H9 (cell line): ENCODE measurements at regions not wholly inside any gene's neighbourhood (a gene's known extent, or its start where the extent isn't known, plus 50 kb on each side); places are given as distances from the start of the nearest gene placed in this dataset.

Experiments
- DNase-seq: peaks from one replicate; pipeline ENCODE4 v3.0.0-alpha.2; 2017
- H2AFZ ChIP-seq: one replicate; pipeline ENCODE4 v1.6.1; 2013; ENCODE audit warnings: mild to moderate bottlenecking, low read length, control low read depth, moderate library complexity
- H2AK5ac ChIP-seq: 2 replicates; pipeline ENCODE4 v1.6.1; 2013; ENCODE audit warnings: low read length, control low read depth, mixed read lengths; ENCODE audit not compliant: insufficient read length
- H2BK120ac ChIP-seq: one replicate; pipeline ENCODE4 v1.6.1; 2013; ENCODE audit warnings: low read depth, mild to moderate bottlenecking, low read length, control low read depth, inconsistent platforms; ENCODE audit not compliant: poor library complexity, severe bottlenecking
- H2BK12ac ChIP-seq: 2 replicates; pipeline ENCODE4 v1.6.1; 2013; ENCODE audit warnings: low read length, control low read depth, mixed read lengths, low read depth; ENCODE audit not compliant: insufficient read length
- H2BK15ac ChIP-seq: 2 replicates; pipeline ENCODE4 v1.6.1; 2013; ENCODE audit warnings: low read depth, low read length, control low read depth
- H2BK20ac ChIP-seq: one replicate; pipeline ENCODE4 v1.6.1; 2013; ENCODE audit warnings: low read depth, mild to moderate bottlenecking, low read length, control low read depth, inconsistent platforms; ENCODE audit not compliant: poor library complexity, severe bottlenecking
- H2BK5ac ChIP-seq: 2 replicates; pipeline ENCODE4 v1.6.1; 2013; ENCODE audit warnings: low read length, control low read depth, mixed read lengths; ENCODE audit not compliant: insufficient read length
- H3K14ac ChIP-seq: 2 replicates; pipeline ENCODE4 v1.6.1; 2013; ENCODE audit warnings: low read length, control low read depth; ENCODE audit not compliant: insufficient read depth
- H3K18ac ChIP-seq: 2 replicates; pipeline ENCODE4 v1.6.1; 2013; ENCODE audit warnings: low read depth, mild to moderate bottlenecking, mixed read lengths, low read length, control low read depth; ENCODE audit not compliant: insufficient read length
- H3K23ac ChIP-seq: 2 replicates; pipeline ENCODE4 v1.6.1; 2013; ENCODE audit warnings: low read length, control low read depth, mixed read lengths, low read depth; ENCODE audit not compliant: insufficient read length
- H3K23me2 ChIP-seq: 2 replicates; pipeline ENCODE4 v1.6.1; 2013; ENCODE audit warnings: low read depth, mild to moderate bottlenecking, mixed read lengths, low read length, control low read depth; ENCODE audit not compliant: insufficient read length, poor library complexity, severe bottlenecking
- H3K27ac ChIP-seq: 2 replicates; pipeline ENCODE4 v1.5.1; 2013; ENCODE audit warnings: low read length, control low read depth, mixed read lengths, low read depth; ENCODE audit not compliant: insufficient read length
- H3K27me3 ChIP-seq: 2 replicates; pipeline ENCODE4 v1.6.1; 2013; ENCODE audit warnings: low read length, control low read depth, inconsistent platforms; ENCODE audit not compliant: insufficient read depth
- H3K4ac ChIP-seq: 2 replicates; pipeline ENCODE4 v1.6.1; 2013; ENCODE audit warnings: low read depth, mild to moderate bottlenecking, control low read depth, inconsistent platforms, low read length, moderate library complexity
- H3K4me1 ChIP-seq: 2 replicates; pipeline ENCODE4 v1.6.1; 2013; ENCODE audit warnings: low read length, control low read depth, inconsistent platforms; ENCODE audit not compliant: insufficient read depth
- H3K4me2 ChIP-seq: 2 replicates; pipeline ENCODE4 v1.6.1; 2013; ENCODE audit warnings: low read length, control low read depth, mixed read lengths; ENCODE audit not compliant: insufficient read length, insufficient read depth
- H3K56ac ChIP-seq: 2 replicates; pipeline ENCODE4 v1.6.1; 2013; ENCODE audit warnings: low read depth, mild to moderate bottlenecking, mixed read lengths, low read length, control low read depth; ENCODE audit not compliant: insufficient read length
- H3K79me1 ChIP-seq: 2 replicates; pipeline ENCODE4 v1.6.1; 2013; ENCODE audit warnings: low read depth, mild to moderate bottlenecking, moderate library complexity, low read length, control low read depth, inconsistent platforms; ENCODE audit not compliant: insufficient read depth, poor library complexity, severe bottlenecking
- H3K79me2 ChIP-seq: 2 replicates; pipeline ENCODE4 v1.6.1; 2013; ENCODE audit warnings: low read length, control low read depth, inconsistent platforms; ENCODE audit not compliant: insufficient read depth
- H3K9ac ChIP-seq: 2 replicates; pipeline ENCODE4 v1.6.1; 2013; ENCODE audit warnings: low read length, control low read depth, mixed read lengths; ENCODE audit not compliant: insufficient read length; ENCODE audit errors: extremely low read depth
- H3K9me3 ChIP-seq: one replicate; pipeline ENCODE4 v1.6.1; 2013; ENCODE audit warnings: low read depth, low read length, inconsistent platforms; ENCODE audit not compliant: control insufficient read depth
- H3T11ph ChIP-seq: one replicate; pipeline ENCODE4 v1.6.1; 2013; ENCODE audit warnings: mild to moderate bottlenecking, low read length, control low read depth, inconsistent platforms
- H4K20me1 ChIP-seq: one replicate; pipeline ENCODE4 v1.6.1; 2013; ENCODE audit not compliant: control insufficient read depth, insufficient read length, insufficient read depth
- H4K5ac ChIP-seq: 2 replicates; pipeline ENCODE4 v1.6.1; 2013; ENCODE audit warnings: low read depth, mild to moderate bottlenecking, mixed read lengths, low read length, control low read depth; ENCODE audit not compliant: insufficient read length
- H4K8ac ChIP-seq: replicated peaks from 2 replicates; pipeline ENCODE4 v1.6.1; 2013; ENCODE audit warnings: low read length, control low read depth, mixed read lengths, low read depth; ENCODE audit not compliant: insufficient read length
- H4K91ac ChIP-seq: 2 replicates; pipeline ENCODE4 v1.6.1; 2013; ENCODE audit warnings: low read depth, mild to moderate bottlenecking, moderate library complexity, mixed read lengths, low read length, control low read depth; ENCODE audit not compliant: insufficient read length
- H3K27ac Mint-ChIP-seq, 3 experiments: 2 replicates in 2 of 3; 3 replicates in 1 of 3; pipeline ENCODE4 v1.8.0; 2020 to 2021; ENCODE audit warnings: mixed read lengths in 3 of 3, mild to moderate bottlenecking in 1 of 3, moderate library complexity in 1 of 3
- H3K27me3 Mint-ChIP-seq: 2 replicates; pipeline ENCODE4 v1.8.0; 2021; ENCODE audit warnings: low read depth, mild to moderate bottlenecking, moderate library complexity, mixed read lengths
- H3K36me3 Mint-ChIP-seq, 3 experiments: 2 replicates in 2 of 3; 3 replicates in 1 of 3; pipeline ENCODE4 v1.8.0; 2020 to 2021; ENCODE audit warnings: low read depth in 3 of 3, mixed read lengths in 3 of 3; ENCODE audit not compliant: insufficient read depth in 1 of 3
- H3K4me1 Mint-ChIP-seq, 2 experiments: 2 replicates each; pipeline ENCODE4 v1.8.0; 2020; ENCODE audit warnings: mixed read lengths in 2 of 2
- H3K4me3 Mint-ChIP-seq, 2 experiments: 2 replicates in 1 of 2; 3 replicates in 1 of 2; pipeline ENCODE4 v1.8.0; 2020 to 2021; ENCODE audit warnings: mild to moderate bottlenecking in 2 of 2, mixed read lengths in 2 of 2, moderate library complexity in 1 of 2
- H3K9me3 Mint-ChIP-seq, 2 experiments: 2 replicates in 1 of 2; 3 replicates in 1 of 2; pipeline ENCODE4 v1.8.0; 2020; ENCODE audit warnings: mild to moderate bottlenecking in 2 of 2, mixed read lengths in 2 of 2, moderate library complexity in 1 of 2
- CTCF ChIP-seq: fragments of 200-600 bp; sonication (generic); conservative IDR thresholded peaks from 3 replicates; pipeline ENCODE4 v1.8.0; 2021; ENCODE audit warnings: antibody characterized with exemption, mild to moderate bottlenecking
- WGBS: extraction: QIAGEN DNeasy Blood & Tissue Kit; methylation state at CpG from one replicate; pipeline ENCODE4 v1.1.7; 2013; ENCODE audit warnings: missing lambda C conversion rate, low lambda C conversion rate, mixed read lengths; ENCODE audit not compliant: insufficient read length; ENCODE audit errors: extremely low coverage; 5-methylcytosine and 5-hydroxymethylcytosine counted together

- Histone ChIP-seq H3K27me3 (no peaks in the 10 kb centered on the region), H3K18ac (no peak overlapping the region), H3K56ac (no peak overlapping the region), H2AK5ac (no peak overlapping the region), H2BK120ac (no peak overlapping the region), H2BK15ac (no peak overlapping the region), H4K91ac (no peak overlapping the region), H4K5ac (no peak overlapping the region), H2BK12ac (no peak overlapping the region), H3K9me3 (no peaks in the 10 kb centered on the region), H3K79me2 (no peaks in the 10 kb centered on the region), H2AFZ (no peak overlapping the region), H3K4me2 (no peak overlapping the region), H3K79me1 (no peaks in the 10 kb centered on the region), H3K14ac (no peak overlapping the region), H3K27ac (no peak overlapping the region), H3K4me1 (no peaks in the 10 kb centered on the region), H3K23ac (no peak overlapping the region), H2BK5ac (no peak overlapping the region), H3K4ac (no peak overlapping the region), H3K9ac (no peak overlapping the region), H4K8ac (no peak overlapping the region), H2BK20ac (no peak overlapping the region), H3T11ph (no peak overlapping the region), H3K23me2 (no peaks in the 10 kb centered on the region), H4K20me1 (no peaks in the 10 kb centered on the region)
- H3K4me3 Mint-ChIP-seq, result no peak overlapping the region
- no peaks in the 10 kb centered on the region for H3K36me3 Mint-ChIP-seq
- no CpG with 5 or more reads among the region's 2 CpGs for WGBS
- no peak overlapping the region for H3K27ac Mint-ChIP-seq
- no peak for TF ChIP-seq CTCF
- H3K27me3 Mint-ChIP-seq, result no peaks in the 10 kb centered on the region
- no peak for DNase-seq
- H3K4me1 Mint-ChIP-seq, result no peaks in the 10 kb centered on the region
- H3K9me3 Mint-ChIP-seq, result peaks cover 8 to 13% of the 10 kb centered on the region in 2 experiments; a peak in 3 of 5 replicates
These were observed 706.2 kb downstream of the NR2F1-AS1 start for GRCh38 chr5:92874790-92875189.
